ENCODE measurements at regions not wholly inside any gene's neighbourhood (a gene's known extent, or its start where the extent isn't known, plus 50 kb on each side); places are given as distances from the start of the nearest gene placed in this dataset.

DNA sequence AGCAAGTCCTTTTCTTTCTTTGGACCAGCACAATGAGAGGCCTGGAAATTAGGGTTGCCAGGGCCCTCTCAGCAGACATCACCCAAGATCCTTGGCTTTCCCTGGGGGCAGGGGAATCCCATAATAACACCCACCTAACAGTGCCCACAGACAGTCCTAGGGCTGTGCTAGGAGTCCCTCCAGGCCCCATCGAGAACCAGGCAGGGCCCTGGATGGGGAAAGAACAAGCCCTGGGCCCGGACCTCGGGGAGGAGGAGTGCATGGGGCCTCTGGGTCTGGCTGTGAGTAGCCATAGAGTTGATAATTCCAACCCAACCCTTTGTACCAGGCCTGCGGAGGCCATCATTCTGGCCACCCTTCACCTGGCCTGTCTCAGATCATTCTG lies 201.2 kb upstream of the ZMIZ1 start:
- Histone ChIP-seq H4K20me1 (ENCODE audit: control insufficient read depth, extremely low read depth, insufficient read depth, low read length) (no peaks in the 10 kb centered on the region), H3K4me1 (ENCODE audit: control insufficient read depth, extremely low read depth, insufficient read depth, low read length) (no peaks in the 10 kb centered on the region), H3K36me3 (ENCODE audit: control insufficient read depth, insufficient read depth, low read length) (no peaks in the 10 kb centered on the region), H2AFZ (ENCODE audit: low read length) (no peak overlapping the region), H3K9ac (ENCODE audit: insufficient read depth, low read length) (no peak overlapping the region), H3K4me2 (ENCODE audit: extremely low read depth, insufficient read depth, low read length) (no peak overlapping the region), H3K4me3 (replicated peaks in 1 of 4; ENCODE audit: control extremely low read depth in 1 of 4, insufficient read depth in 1 of 4, low read depth in 3 of 4, low read length in 4 of 4) (no peak overlapping the region), H3K27ac (ENCODE audit: insufficient read depth, low read length) (no peak overlapping the region), H3K9me3 (ENCODE audit: control insufficient read depth, insufficient read depth, low read depth, low read length) (no peaks in the 10 kb centered on the region), H3K27me3 (ENCODE audit: control insufficient read depth, insufficient read depth, low read length) (peaks cover 3% of the 10 kb centered on the region), H3K79me2 (ENCODE audit: control insufficient read depth, insufficient read depth, low read length) (no peaks in the 10 kb centered on the region)
- no peak for DNase-seq (ENCODE audit: low read depth in 2 of 2)
- no peak for TF ChIP-seq EZH2 (IDR thresholded peaks at IDR 0.05; ENCODE audit: low read length, missing control alignments)

DNA sequence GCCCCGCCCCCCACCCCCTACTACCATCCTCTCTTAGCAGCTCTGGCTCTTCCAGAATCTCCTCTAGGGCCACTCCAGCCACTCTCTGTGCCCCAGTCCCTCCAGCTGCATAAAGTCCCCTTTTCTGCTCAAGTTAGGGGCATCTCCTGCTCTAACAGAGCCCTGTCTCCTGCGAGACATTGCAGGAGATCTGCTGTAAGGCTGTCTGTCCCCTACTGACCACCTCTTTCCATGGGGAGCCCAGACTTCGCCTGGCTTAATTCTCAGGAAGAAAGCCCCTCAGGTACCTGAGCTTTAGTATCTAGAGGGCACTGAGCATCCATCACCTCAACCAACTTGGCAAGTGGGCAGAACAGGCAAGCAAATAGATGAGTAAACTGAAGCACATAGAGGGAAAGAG lies 200.7 kb upstream of the ZMIZ1 start:
- H3K4me2 ChIP-seq (ENCODE audit: extremely low read depth, insufficient read depth, low read length) = no peak overlapping the region
- no peak overlapping the region for H3K27ac ChIP-seq (ENCODE audit: insufficient read depth, low read length)
- TF ChIP-seq EZH2 (IDR thresholded peaks at IDR 0.05; ENCODE audit: low read length, missing control alignments) = no peak
- TF ChIP-seq, protein P1, sequence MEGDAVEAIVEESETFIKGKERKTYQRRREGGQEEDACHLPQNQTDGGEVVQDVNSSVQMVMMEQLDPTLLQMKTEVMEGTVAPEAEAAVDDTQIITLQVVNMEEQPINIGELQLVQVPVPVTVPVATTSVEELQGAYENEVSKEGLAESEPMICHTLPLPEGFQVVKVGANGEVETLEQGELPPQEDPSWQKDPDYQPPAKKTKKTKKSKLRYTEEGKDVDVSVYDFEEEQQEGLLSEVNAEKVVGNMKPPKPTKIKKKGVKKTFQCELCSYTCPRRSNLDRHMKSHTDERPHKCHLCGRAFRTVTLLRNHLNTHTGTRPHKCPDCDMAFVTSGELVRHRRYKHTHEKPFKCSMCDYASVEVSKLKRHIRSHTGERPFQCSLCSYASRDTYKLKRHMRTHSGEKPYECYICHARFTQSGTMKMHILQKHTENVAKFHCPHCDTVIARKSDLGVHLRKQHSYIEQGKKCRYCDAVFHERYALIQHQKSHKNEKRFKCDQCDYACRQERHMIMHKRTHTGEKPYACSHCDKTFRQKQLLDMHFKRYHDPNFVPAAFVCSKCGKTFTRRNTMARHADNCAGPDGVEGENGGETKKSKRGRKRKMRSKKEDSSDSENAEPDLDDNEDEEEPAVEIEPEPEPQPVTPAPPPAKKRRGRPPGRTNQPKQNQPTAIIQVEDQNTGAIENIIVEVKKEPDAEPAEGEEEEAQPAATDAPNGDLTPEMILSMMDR (conservative IDR thresholded peaks at IDR 0.05 in 1 of 2, IDR thresholded peaks at IDR 0.05 in 1 of 2; ENCODE audit: low read depth in 1 of 2, low read length in 2 of 2) = no peak
- no peaks in the 10 kb centered on the region for H3K79me2 ChIP-seq (ENCODE audit: control insufficient read depth, insufficient read depth, low read length)
- H3K36me3 ChIP-seq (ENCODE audit: control insufficient read depth, insufficient read depth, low read length) = no peaks in the 10 kb centered on the region
- no peak overlapping the region for H2AFZ ChIP-seq (ENCODE audit: low read length)
- no peak for DNase-seq (ENCODE audit: low read depth in 2 of 2)
- H3K4me3 ChIP-seq (replicated peaks in 1 of 4; ENCODE audit: control extremely low read depth in 1 of 4, insufficient read depth in 1 of 4, low read depth in 3 of 4, low read length in 4 of 4) = no peak overlapping the region
- no peaks in the 10 kb centered on the region for H3K4me1 ChIP-seq (ENCODE audit: control insufficient read depth, extremely low read depth, insufficient read depth, low read length)
- H3K9ac ChIP-seq (ENCODE audit: insufficient read depth, low read length) = no peak overlapping the region
- no peaks in the 10 kb centered on the region for H4K20me1 ChIP-seq (ENCODE audit: control insufficient read depth, extremely low read depth, insufficient read depth, low read length)
- H3K9me3 ChIP-seq (ENCODE audit: control insufficient read depth, insufficient read depth, low read depth, low read length) = no peaks in the 10 kb centered on the region
- no peaks in the 10 kb centered on the region for H3K27me3 ChIP-seq (ENCODE audit: control insufficient read depth, insufficient read depth, low read length)

- no peaks in the 10 kb centered on the region for H3K9me3 ChIP-seq (ENCODE audit: control insufficient read depth, insufficient read depth, low read depth, low read length)
- H3K36me3 ChIP-seq (ENCODE audit: control insufficient read depth, insufficient read depth, low read length) = no peaks in the 10 kb centered on the region
- no peak for DNase-seq (ENCODE audit: low read depth in 2 of 2)
- no peak overlapping the region for H2AFZ ChIP-seq (ENCODE audit: low read length)
- H3K4me1 ChIP-seq (ENCODE audit: control insufficient read depth, extremely low read depth, insufficient read depth, low read length) = no peaks in the 10 kb centered on the region
- no peak overlapping the region for H3K4me3 ChIP-seq (replicated peaks in 1 of 4; ENCODE audit: control extremely low read depth in 1 of 4, insufficient read depth in 1 of 4, low read depth in 3 of 4, low read length in 4 of 4)
- no peaks in the 10 kb centered on the region for H4K20me1 ChIP-seq (ENCODE audit: control insufficient read depth, extremely low read depth, insufficient read depth, low read length)
- no peaks in the 10 kb centered on the region for H3K79me2 ChIP-seq (ENCODE audit: control insufficient read depth, insufficient read depth, low read length)
- TF ChIP-seq, protein P1 (conservative IDR thresholded peaks at IDR 0.05 in 1 of 2, IDR thresholded peaks at IDR 0.05 in 1 of 2; ENCODE audit: low read depth in 1 of 2, low read length in 2 of 2) = no peak
- TF ChIP-seq EZH2 (IDR thresholded peaks at IDR 0.05; ENCODE audit: low read length, missing control alignments) = no peak
- H3K27me3 ChIP-seq (ENCODE audit: control insufficient read depth, insufficient read depth, low read length) = peaks cover 2% of the 10 kb centered on the region
- H3K9ac ChIP-seq (ENCODE audit: insufficient read depth, low read length) = no peak overlapping the region
- no peak overlapping the region for H3K4me2 ChIP-seq (ENCODE audit: extremely low read depth, insufficient read depth, low read length)
- H3K27ac ChIP-seq (ENCODE audit: insufficient read depth, low read length) = no peak overlapping the region
These were observed 200.3 kb upstream of the ZMIZ1 start for GRCh38 chr10:78868456-78868855.
